ENCODE measurements at regions not wholly inside any gene's neighbourhood (a gene's known extent, or its start where the extent isn't known, plus 50 kb on each side); places are given as distances from the start of the nearest gene placed in this dataset.

GRCh38 chr1:233465745-233466343, 138.3 kb downstream of the MAP3K21 start:
- TF ChIP-seq PAX5 (IDR thresholded peaks at IDR 0.05; ENCODE audit: insufficient read depth, low read length, severe bottlenecking), result no peak
- TF ChIP-seq POLR2A (IDR thresholded peaks at IDR 0.05; ENCODE audit: low read depth, low read length), result no peak
- no peak for TF ChIP-seq POLR2AphosphoS5 (IDR thresholded peaks at IDR 0.05; ENCODE audit: low read depth, low read length)
